Urothelium cell line (cell line): ENCODE measurements at regions not wholly inside any gene's neighbourhood (a gene's known extent, or its start where the extent isn't known, plus 50 kb on each side); places are given as distances from the start of the nearest gene placed in this dataset.

ENCODE experiments used
- DNase-seq: peaks from one replicate; pipeline ENCODE4 v3.0.0; 2011; ENCODE audit warnings: low spot score, mixed read lengths
- FAIRE-seq: peaks from 2 replicates; lab custom pipeline; 2011; peaks lifted over from hg19 to GRCh38; lab: Jason Lieb, UNC

- FAIRE-seq (no peak), DNase-seq (no peak)
Observed at GRCh38 chr4:10773656-10774055, 89.1 kb upstream of the CLNK start.

- DNase-seq: no peak
- no peak for FAIRE-seq
Observed at GRCh38 chr4:10773010-10773409, 88.4 kb upstream of the CLNK start.

DNA sequence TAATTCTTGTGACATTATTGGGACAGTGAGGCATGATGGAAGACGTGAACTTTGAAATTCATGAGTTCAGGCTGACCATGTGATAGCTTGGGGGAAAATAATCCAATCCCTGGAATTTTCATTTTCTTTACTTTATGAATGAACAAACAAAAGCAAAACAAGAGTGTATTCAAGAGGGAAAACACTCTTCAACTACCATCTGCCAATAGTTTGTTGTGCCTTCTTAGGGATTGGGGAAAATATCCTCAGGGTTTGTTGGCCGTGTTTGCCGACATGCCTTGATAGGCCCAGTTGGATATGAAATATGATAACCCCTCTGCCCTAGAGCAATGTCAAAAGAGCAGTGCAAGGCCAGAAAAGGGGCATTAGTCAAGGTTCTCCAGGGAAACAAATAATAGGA lies 80.8 kb upstream of the CLNK start:
- DNase-seq (no peak), FAIRE-seq (no peak)

DNA sequence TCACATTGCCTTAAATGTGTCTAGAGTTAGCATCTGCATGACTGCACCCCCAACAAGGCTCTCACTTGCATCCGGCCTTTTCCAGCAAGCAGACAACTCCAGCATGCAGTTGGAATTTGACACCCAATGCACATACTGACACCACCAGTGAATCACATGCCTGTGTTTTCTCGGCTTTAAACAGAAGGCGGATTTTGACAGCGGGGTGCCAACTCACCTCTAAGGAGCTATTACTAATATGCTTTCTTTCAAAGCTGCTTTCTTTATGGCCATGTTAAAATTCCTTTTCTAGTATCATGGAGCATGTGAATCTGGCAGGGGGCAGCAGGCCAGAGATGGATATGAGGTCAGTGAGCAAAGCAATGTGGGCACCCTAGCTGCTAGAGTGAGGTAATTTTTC lies 78.0 kb upstream of the CLNK start:
- DNase-seq: peak; percentile 43
- FAIRE-seq: no peak

GRCh38 chr4:10761903-10762302 lies 77.3 kb upstream of the CLNK start:
- FAIRE-seq: no peak

DNA sequence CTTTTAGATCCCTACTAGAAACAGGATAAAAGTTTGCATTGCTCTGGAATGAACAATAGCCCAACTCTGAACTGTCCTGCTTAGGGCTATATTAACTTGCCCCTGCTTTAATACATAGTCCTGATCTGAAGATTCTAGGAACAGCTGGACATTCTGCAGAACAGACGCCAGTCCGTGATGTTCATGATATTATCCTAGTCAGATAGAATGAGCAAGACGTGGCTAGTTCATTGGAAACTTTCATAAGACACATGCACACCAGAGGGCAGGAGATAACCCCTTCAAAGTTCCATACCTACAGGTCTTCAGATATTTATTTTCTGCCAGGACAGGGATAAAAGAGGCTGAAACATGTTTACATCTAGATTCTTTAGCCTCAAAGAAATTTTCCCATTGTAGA lies 75.5 kb upstream of the CLNK start:
- no peak for FAIRE-seq

More at GRCh38 chr4:10761903-10762302, 77.3 kb upstream of the CLNK start:
- no peak for DNase-seq

GRCh38 chr4:10758906-10759305 lies 74.3 kb upstream of the CLNK start:
- no peak for DNase-seq
- no peak for FAIRE-seq

More for the DNA sequence above, 75.5 kb upstream of the CLNK start:
- DNase-seq: no peak

- FAIRE-seq (no peak), DNase-seq (no peak)
Observed at GRCh38 chr4:10753856-10754402, 69.4 kb upstream of the CLNK start.

DNA sequence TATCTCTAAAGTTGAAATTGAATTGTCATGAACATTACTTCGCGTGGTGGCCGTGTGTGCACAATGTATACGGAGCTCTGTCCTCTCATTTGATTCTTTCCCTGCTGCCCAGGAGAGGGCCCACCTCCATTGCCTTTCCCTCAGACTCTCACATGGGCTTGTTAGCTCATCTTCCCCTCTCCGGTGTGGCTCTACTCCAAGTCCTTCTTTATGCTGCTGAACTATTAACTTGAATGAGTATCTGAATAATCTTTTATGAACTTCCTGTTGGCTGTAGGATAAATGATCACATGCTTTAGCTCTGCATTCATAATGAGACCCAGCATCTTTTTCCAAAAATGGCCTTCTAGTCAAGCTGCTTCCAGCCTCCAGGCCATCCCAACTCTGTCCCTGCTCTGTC lies 68.8 kb upstream of the CLNK start:
- DNase-seq: no peak
- FAIRE-seq: no peak

GRCh38 chr4:10750714-10751113 lies 66.1 kb upstream of the CLNK start:
- DNase-seq (no peak), FAIRE-seq (no peak)

- DNase-seq (no peak), FAIRE-seq (no peak)
Observed at GRCh38 chr4:10747186-10747585, 62.6 kb upstream of the CLNK start.

DNA sequence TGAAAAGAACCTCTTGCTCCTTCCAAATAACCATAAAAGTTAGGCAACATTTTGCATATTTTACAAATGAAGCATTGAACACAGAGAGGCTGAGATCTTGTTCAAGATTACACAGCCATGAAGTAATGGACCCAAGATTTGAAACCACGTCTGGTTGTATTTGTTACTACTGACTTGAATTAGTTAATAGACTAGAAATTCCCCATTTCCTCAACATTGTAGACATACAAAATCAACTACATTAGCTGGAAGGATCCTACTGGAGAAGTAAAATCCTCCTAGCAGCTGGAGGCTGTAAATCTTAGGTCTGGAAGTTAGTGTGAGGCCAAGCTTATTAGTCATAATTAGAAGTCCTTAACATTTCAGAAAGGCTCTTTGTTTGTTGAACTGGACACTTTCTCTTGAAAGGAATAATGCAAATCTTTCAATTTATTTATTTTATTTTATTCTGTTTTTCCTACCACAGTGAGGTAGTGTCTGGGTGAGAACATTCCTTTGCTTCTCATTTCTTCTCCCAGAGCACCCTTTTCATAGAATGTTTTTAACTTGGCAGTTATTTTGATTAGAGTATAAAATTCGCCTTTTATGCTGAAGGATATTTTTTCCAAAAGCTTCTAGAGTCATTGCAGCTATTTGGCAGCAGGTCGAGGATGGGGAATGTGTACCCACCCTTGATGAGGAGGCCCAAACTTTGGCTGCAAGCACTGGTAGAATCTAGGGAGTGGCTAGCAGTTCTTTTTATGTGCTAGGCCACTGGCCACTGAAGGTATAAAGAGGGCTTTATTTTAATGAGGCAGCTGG lies 62.0 kb upstream of the CLNK start:
- DNase-seq: no peak
- FAIRE-seq: no peak

GRCh38 chr4:10743357-10743756 lies 58.8 kb upstream of the CLNK start:
- DNase-seq (no peak), FAIRE-seq (no peak)

- DNase-seq: no peak
- FAIRE-seq: no peak
Observed at GRCh38 chr4:10741961-10742699, 57.6 kb upstream of the CLNK start.

GRCh38 chr4:10740891-10741620 lies 56.5 kb upstream of the CLNK start:
- FAIRE-seq (no peak), DNase-seq (no peak)

DNA sequence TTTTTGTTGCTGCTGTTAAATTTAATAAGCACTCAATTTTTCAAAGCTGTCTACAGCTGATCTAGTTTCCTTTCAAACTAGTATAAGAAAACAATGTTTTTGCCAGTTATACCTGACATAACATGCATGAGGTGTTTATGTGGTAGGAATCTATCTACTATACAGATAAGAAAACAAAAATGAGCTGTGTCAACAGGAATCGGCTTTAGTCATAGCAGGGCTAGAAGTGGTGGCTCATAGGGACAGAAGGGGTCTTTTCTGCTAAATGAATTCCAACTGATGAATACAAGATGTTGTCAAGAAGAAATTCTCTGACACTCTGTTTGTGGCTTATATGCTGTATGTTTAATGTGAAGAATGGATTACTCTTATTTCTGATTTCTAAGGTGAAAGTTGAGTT lies 55.7 kb upstream of the CLNK start:
- DNase-seq: no peak

DNA sequence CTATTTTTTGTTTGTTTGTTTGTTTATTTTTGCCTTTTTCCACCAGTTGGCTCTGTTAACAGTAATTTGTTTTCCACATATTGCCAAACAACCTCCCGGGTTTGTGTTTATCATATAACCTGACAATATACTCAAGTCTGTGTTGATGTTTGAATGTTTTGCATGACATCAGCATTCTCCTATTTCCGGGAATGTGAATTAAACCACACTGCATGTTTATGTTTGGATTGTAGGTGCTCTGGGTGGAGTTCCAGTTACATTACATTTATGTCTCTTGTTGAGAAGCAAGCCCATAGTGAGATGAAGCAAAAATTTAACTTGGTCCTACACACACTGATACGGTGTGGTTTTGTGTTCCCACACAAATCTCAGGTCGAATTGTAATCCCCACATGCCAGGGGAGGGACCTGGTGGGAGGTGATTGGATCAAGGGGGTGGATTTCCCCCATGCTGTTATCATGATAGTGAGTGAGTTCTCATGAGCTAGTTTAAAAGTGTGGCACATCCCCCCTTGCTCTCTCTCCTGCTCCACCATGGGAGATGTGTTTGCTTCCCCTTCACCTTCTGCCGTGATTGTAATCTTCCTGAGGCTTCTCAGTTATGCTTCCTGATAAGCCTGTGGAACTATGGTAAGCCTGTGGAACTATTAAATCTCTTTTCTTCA lies 54.4 kb upstream of the CLNK start:
- FAIRE-seq: no peak
- no peak for DNase-seq

More for the DNA sequence above, 55.7 kb upstream of the CLNK start:
- FAIRE-seq: no peak

DNA sequence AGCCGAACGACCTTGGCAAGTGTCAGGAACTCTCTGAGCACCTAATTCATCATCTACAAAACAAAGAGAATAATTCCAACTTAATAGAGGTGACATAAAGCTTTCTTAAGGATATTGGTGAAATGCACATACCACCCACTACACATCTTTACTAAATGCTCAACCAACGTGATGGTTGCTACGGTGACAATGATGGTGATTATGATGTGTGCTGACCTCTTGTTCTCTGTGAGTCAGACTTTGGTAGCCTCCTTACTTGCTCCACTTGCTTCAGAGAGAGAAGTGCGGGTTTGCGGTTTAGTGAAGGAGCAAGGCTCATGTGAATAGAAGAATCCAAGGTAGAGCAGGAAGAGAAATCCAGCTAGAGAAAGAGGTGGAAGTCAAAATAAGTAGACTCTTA lies 52.8 kb upstream of the CLNK start:
- DNase-seq (no peak), FAIRE-seq (no peak)

DNA sequence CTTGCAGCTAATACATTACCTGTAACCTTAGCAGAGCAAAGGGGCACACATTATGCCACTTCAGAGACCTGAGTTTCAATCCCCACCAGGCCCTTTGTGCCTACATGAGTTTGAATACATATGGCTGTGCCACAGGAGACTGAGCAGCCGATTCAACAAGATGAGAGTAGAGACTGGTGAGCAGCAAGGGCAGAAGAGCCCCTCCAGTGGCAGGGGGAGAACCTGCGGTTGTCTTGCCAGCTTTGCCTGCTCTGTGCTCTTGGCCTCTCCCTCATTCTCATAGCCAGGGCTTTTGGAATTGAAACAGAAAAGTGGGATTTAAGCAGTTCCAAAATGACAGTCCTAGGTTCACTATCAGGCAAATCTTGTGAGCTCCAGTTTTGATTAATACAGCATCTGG lies 52.3 kb upstream of the CLNK start:
- DNase-seq (no peak), FAIRE-seq (no peak)

DNA sequence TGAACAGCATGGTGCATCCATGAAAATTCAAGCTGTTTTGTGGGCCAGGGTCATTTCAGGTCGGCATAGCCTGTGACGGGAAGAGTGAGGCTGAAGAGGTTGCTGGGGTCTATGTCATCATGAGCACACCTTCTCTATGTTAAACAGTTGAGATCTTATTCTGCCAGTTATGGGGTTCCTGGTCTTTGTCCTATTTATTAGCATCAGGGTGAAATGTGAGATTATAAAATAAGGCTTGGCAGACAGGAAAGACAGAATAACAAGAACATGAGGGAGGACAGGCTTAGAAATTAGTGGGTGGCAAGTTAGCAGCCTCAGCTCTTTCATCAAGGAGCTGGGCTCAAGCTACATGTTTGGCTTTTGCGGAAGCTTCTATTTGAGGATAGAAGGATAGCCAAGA lies 51.7 kb upstream of the CLNK start:
- FAIRE-seq (no peak), DNase-seq (no peak)

DNA sequence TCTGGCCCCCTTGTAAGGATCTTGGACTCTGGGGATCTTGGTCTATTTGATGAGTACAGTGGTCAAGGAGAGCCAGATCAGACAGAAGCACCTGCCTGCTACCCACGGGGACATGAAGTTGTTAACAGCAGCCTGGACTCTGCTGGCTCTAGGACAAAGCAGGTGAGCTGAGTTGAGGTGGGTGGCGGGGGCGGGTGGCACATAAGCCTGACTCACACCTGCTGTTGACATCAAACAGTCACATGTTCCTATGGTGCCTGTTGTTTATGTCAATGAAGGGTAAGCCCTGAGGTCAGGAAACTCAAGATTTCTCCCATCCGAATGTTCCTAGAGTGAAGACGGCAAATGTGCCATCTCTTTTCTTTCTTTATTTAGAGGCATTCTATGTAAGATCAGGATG lies 50.1 kb upstream of the CLNK start:
- FAIRE-seq: no peak
- DNase-seq: no peak
